GM19455 (cell line): ENCODE measurements at regions not wholly inside any gene's neighbourhood (a gene's known extent, or its start where the extent isn't known, plus 50 kb on each side); places are given as distances from the start of the nearest gene placed in this dataset.
"Not testable (repeated sequence)": the region's sequence is repeated elsewhere in the genome, so short reads cannot be mapped to it uniquely, and the experiment has no call there.

Experiments used
- ATAC-seq: cut with Tn5 transposase; IDR thresholded peaks from one replicate; pipeline ENCODE4 v1.9.1; 2021; ENCODE audit not compliant: unreplicated experiment

DNA sequence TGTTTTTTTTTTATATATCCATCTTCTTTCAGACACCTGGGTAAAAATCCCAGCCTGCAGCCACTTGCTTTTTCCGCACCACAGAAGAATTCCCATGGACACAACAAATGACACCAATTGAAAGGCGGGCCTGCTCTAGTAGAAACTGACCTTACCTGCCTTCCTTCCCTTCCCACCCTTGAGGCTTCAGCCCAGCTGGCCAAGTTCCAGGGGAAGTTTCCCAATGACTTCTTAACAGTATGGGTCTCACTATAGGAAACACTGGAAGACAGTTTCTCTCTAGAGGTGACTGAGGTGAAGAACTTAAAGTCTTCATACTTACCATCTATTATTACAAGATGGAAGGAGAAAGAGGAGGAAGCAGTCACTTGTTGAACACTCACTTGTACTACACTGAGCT lies 714.2 kb upstream of the NR2F2 start:
- no peak for ATAC-seq

DNA sequence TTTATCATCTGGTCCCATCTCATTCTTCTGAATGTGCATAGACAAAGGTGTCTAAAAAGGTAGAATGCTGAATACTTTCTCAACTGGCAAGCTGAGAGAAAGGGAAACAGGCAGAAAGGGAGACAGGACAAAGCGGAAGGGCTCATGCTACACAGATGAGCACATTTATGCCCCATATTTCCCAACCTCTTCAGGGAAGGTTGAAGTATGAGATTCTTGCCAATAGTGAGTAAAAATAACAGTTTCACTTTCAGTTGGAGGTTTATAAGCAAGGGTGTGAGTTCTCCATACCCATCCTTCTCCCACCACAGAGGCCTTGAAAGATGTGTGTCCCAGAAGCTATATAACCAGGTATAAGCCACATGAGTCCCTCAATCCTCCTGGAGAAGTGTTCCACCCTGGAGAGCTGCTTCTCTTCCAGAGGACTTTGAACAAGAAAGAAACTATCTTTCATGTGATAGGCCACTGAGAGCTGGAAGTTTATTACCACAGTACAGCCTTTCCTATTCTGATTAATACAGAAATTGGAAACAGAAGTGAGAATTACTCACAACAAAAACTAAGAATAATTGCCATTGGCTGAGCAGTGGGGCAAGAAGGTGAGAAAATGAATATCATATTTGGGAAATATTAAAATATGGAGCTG lies 709.4 kb upstream of the NR2F2 start:
- ATAC-seq: no peak

DNA sequence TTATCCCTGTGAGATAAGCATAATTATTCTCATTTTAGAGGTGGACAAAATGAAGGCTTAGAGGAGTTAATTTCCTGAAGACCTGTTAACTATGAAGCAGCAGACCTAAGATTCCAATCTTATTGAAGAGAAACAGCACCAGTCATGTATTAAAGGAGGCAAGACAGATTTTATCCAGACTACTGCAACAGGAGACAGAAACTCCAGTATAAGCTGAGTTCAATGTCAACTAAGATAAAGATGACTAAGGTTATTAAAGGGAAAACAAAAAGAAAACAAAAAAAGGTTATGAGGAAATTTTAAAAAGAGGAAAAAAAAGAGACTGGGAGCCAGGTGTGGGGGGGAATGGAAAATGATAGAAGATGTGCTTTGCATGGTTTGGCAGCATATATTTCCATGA lies 707.7 kb upstream of the NR2F2 start:
- ATAC-seq: no peak

DNA sequence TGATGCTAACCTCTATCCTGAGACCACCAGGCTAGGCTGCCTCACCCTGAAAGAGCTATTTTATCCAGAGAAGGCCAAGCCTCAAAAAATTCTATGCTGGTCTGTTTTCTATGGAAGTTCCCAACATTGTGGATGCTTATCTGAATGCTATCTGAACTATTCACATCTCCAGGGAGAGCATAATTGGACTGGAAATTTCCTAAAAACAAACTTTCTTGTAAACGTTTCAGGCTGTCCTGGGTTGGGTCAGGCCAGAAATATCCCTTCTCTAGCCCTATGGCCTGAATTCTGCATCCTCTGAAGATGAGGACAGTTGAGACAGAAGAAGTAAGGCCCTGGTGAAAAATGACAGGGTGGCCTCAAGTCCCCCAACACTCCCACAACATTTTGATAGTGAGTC lies 706.4 kb upstream of the NR2F2 start:
- ATAC-seq: no peak

DNA sequence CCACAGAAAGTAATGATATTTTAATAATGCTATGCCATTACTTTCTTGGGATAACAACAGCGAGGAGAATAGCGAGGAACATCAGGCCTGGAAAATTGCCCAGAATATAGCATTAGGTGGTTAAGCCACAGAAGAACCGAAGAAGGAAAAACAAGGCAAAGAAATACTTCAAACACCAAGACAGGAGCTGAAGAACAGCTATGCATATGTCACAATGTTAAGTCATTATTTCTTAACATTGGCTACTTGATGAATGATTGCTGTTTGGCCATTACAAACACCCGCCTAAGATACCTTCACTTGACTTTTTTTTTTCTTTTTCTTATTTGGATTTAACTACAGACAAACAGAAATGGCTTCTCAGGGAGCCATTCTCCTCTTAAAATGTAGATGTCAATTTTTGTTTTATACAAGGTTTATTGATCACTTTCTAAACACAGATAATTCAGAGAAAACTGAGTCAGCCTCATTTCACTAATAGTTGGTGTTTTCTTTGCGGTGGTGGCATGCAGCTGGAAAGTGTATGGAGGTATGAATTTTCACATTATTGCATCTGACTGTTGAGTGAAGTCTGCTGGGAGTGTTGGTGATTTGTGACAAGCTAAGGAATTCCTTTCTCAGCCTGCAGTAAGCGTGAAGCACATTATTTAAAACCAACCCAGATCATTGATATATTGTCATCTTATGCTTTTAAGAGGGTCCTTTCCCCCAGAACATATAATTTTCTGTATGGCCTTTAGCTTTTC lies 705.7 kb upstream of the NR2F2 start:
- no peak for ATAC-seq

DNA sequence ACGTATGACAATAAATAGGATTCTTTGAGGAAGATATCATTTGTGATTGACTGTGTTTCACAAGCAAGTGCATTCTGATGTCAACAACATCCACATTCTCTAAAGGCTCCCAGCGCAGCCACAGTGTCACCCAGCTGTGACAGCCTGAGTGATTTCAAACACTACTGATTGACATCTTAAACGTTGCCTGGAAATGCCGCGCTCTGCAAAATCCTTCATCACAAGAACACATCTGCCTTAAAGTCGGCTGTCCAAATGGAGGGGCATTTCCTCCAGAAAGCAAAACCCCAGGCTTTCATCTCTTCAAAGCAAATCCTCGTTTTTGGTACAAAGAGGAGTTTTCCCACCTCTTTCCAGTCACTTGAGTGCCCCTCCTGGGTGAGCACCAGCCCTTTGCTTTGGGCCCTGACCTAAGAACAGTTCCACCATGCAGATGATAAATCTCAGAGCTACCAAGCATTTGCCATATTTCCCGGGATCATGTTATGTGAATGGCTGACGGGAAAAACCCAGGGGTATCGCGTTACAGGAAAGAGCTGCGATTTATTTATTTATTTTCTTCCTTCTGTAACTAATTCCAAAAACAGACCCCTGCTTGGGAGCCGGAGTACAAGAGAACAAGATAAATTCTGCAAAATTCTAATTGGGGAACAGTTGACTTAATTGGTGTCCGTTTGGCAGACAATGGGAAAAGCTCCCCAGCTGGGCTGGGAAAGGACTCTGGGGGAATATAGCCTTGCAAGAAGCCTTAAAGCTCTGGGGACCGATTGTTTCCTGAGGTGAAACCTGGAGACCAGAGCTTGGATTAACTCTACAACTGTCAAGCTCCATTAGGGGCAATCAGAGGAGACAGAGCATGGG lies 703.8 kb upstream of the NR2F2 start:
- ATAC-seq: no peak

DNA sequence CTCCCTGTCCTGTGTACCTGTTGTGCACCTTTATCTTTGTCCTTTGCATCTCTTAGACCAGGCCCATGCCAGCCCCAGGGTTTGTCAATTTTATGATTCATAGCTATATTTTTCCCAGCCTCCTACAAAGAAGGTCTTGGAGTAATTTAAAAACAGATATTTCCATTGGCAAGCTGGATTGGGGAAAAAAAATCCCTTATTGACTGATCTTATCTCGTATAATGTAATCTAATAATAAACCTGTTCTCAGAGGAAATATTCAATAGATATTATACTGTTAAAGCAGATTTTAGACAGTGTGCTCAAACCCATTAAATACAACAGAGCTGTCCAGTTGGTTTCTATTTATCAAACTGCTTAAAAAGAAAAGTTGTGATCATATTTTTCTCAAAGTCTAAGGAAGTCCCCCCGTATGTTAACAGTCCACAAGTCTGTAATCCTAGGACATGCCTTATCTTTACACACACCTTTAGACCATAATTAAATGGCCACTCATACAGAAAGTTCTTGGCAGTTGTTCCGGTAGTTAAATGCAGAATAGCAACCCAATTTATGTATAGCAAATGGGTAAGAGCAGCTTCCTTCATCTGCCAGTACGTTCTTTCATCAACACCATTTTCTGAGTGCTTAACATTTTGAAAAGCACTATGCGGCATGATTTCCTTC lies 700.9 kb upstream of the NR2F2 start:
- no peak for ATAC-seq

DNA sequence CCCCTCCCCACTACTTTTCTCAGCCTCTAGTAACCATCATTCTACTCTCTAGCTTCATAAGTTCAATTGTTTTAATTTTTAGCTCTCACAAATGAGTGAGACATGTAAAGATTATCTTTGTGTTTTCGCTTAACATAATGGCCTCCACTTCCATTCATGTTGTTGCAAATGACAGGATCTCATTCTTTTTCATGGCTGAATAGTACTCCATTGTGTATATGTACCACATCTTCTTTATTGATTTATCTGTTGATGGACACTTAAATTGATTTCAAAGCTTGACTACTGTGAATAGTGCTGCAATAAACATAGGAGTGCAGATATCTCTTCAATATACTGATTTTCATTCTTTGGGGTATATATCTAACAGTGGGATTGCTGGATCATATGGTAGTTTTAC lies 699.8 kb upstream of the NR2F2 start:
- ATAC-seq: no peak

DNA sequence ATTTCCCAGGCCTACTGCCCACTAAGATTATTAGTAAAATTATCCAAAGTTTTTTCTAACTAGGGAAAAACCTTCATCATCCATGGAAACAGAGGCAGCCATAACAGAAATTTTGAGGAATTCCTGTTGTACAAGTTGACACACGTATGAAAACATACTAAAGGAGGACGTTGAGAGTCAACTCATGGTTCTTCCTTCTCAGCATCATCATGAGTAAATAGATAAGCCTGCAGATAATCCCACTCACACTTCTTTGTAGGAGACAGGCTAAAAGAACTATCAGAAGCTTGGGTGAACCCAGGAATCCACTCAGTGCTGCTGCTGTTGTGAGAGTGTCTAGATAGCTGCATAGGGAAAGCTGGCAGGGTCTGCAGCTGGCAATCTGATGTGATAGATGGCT lies 694.8 kb upstream of the NR2F2 start:
- ATAC-seq: no peak

DNA sequence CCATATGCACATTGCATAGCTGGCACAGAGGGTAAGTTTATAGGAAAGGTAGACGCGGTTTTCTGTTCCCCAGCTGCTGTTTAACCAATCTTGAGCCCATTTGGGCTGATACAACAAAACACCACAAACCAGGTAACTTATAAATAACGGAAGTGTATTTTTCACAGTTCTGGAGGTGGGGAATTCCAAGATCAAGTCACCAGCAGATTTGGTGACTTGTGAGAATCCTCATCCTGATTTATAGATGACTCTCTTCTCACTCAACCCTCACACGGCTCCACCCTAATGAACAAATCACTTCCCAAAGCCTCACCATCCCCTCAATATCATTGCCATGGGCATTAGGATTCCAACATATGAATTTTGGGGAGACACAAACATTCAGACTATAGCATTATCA lies 694.4 kb upstream of the NR2F2 start:
- ATAC-seq: no peak

DNA sequence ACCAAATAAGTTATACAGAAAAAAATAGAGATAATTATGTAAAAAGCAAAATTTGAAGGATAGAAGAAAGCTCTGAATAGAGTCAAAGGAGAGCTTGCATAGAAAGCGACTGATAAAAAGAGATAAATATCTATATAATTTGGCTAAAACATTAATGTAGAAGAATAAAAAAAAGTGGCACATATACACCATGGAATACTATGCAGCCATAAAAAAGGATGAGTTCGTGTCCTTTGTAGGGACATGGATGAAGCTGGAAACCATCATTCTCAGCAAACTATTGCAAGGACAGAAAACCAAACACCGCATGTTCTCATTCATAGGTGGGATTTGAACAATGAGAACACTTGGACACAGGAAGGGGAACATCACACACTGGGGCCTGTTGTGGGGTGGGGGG lies 693.3 kb upstream of the NR2F2 start:
- not testable (repeated sequence) for ATAC-seq

DNA sequence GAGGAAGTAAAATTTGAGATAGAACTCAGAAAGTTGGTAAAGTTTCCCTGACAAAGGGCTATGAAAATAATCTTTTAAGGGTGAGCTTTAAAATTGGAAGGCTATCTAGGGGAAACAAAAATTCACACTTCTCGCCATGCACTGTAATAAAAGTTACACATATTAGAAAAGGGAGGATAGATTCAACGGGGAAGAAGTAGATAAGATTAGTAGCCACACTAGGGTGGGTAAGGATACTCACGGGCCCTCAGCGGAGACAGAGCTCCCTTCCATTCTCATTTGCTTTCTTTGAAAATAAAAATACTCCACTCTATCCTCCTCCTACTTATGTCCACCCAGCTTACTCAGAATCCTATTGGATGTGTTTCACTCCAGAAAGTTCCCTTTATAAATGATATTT lies 691.3 kb upstream of the NR2F2 start:
- ATAC-seq: no peak

DNA sequence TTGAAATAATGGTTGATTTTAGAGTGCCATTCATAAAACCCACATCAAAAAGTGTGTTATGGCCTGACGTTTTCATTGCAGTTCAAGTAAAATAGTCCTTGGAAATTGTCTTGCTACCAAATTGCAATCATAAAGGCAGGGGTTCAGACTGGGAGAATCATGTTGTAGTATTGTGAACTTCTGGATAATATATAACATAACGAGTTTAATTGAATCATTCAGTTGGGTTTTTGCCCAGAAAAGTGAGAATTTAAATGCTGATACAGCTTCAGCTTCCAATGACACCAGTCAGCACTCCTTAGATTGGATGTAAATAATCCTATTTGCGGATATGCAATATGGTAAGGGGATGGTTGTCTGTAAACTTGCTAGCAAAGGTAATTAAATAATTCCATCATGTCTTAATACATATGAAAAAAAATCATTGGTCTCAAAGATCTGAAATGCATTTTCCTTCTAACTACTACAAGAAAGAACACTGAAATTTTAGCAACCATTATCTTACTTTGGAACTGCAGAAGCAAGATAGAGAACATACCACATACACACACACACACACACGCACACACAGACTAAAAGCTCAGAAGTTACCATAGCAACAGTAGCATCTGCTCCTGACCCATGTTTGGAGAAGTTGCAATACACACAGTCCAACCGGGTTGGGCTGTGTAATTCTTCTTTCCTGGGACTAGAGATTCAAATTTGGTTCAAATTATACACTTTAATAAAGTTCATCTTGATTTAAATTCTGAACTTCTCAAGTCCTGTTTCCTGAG lies 686.2 kb upstream of the NR2F2 start:
- ATAC-seq: no peak

DNA sequence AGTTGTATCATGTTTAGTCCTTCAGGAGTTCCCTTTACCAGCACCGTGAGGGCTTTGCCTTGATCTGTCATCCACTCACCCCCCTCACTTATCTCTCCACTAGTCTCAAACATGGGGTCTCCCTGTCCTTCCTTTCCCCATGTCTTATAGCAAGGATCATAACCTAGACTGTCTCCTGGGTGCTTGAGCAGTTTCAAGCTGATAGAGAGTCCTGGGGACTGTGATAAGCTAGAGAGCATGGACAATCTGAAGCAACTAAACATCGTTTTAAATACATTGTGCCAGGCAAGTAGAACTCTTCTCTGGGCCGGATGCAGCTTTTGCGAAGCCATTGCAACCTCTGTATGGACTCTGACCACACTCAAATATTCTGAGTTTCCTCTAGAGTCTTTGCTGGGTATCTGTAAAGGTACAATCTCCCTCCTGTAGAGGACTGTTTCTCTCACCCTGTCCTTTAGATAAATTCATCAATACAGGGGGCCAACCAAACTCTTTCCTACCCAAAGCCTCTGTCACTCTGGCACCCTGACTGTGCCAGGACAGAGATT lies 684.6 kb upstream of the NR2F2 start:
- no peak for ATAC-seq

DNA sequence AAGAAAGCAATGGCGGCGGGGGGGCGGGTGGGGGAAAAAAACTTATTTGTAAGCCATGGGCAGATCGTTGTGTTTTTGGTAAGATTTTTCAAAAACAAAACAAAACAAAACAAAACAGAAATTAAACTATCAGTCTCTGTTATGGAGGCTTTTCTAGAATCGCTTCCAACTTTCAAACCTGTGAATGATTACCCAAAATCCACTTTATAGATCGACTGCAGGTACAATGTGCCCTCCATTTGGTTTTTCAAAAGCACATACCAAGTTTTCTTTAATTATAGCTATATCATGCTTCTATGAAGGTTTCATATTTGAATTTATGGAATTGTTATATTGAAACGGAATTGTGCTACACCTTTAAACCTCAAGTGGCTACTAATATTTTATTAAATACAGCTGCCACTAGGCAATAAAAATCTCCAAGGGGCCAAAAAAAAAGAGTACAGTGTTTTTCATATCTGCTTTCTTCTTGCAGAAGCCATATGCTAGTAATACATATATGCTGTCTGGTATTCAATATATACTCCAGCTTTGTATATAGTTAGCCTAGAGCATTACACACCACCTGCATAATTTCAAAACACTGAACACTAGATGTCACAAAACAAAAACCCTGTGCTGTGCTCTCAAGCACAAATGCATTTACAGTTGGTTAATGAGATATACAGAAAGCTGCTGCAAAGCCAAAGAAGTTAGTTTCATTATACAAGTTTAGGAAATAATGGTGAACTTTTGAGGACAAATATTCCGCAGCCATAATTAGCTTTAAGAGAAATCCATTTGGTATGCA lies 683.8 kb upstream of the NR2F2 start:
- no peak for ATAC-seq

DNA sequence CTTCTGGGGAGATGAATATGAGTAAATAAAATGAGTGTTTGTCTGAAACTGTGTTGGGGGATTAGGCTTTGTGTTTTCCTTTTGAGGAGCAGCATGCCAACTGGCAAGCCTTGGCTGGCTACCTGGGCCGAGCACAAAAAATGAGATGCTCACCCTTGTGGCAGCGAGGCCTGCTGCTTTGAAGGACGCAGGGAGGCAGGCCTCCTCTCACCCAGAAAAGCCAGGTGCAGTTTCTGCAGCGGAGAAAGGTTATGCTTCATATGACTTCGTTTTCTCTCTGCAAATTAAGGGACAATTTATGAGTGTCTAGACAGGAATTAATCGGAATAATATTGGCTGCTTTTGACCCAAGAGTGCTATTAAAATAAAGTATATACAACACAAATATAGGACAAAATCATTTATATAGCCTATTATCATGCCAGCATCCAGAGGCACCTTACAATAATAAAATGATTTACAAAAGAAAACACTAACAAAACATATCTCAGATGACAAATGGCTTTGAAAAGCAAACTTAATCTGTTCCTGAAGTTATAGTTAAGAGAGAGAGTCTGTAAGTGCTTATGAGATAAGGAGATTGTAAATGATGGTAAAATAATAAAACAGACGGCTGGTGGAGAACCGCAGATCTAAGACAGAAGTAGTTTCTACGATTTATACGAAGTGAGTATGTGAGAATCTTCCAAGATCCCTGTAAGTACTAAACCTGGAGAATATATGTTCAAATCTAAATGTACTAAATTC lies 682.8 kb upstream of the NR2F2 start:
- ATAC-seq: no peak

DNA sequence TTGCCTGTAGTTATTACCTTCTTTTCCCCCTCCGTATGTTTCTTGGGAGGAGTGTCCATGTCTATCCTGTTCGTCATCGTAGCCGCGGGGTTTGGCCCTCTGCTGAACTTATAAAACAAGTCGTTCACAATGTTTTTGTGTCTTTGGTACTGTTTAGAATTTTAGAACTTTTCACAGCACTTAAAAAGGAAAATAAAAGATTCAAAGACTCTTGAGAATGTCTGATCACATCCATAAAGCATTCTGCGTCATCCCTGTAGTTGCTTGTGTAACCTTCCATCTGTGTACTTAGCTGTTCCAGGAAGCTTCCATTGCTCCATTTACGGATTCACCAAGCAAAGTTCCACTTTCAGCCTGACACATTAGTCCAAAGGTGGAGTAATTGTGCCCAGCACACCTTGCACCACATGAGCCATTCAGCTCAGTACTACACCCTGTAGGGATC lies 677.1 kb upstream of the NR2F2 start:
- no peak for ATAC-seq

DNA sequence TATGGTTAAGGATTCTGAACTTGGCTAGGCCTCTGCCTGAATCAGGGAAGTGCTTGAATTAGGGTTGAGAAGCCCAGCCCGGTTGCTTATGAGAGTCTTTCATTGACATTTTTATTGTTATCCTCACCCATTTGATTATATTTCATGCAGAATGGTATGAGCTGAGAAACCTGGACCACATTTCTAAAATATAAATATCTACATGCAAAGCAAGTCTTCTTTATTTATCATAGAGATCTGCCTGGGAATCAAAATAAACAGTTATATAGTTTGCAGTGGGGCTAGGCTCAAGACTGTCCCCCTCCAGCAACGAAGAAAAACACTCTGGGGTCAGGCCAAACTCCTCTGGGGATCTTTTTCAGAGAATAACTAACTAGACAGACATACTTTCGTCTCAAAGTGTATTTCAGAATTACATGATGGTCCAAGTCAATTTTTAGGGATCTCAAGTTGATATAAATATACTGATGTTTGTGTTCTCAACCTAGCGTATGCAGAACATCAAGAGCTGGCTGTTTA lies 675.4 kb upstream of the NR2F2 start:
- ATAC-seq: no peak

DNA sequence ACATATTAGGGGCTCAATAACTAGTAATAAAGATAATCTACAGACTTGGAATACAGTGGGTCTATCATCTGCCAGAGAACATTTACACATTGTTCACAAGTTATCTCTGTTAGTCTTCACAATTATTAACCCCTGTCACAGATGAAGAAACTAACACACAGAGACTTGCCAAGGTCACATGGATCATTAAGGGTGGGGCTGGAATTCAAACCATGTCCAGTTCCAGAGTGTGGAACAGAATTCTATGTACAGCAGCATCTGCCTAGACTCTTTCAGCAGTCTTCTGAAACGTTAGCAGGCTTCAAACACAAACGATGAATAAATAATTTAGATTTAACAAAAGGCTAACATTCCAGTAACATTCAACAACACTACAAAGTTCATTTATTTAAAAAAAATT lies 673.9 kb upstream of the NR2F2 start:
- ATAC-seq: no peak
